ENCODE measurements at regions not wholly inside any gene's neighbourhood (a gene's known extent, or its start where the extent isn't known, plus 50 kb on each side); places are given as distances from the start of the nearest gene placed in this dataset.
"Not testable (repeated sequence)": the region's sequence is repeated elsewhere in the genome, so short reads cannot be mapped to it uniquely, and the experiment has no call there.

DNA sequence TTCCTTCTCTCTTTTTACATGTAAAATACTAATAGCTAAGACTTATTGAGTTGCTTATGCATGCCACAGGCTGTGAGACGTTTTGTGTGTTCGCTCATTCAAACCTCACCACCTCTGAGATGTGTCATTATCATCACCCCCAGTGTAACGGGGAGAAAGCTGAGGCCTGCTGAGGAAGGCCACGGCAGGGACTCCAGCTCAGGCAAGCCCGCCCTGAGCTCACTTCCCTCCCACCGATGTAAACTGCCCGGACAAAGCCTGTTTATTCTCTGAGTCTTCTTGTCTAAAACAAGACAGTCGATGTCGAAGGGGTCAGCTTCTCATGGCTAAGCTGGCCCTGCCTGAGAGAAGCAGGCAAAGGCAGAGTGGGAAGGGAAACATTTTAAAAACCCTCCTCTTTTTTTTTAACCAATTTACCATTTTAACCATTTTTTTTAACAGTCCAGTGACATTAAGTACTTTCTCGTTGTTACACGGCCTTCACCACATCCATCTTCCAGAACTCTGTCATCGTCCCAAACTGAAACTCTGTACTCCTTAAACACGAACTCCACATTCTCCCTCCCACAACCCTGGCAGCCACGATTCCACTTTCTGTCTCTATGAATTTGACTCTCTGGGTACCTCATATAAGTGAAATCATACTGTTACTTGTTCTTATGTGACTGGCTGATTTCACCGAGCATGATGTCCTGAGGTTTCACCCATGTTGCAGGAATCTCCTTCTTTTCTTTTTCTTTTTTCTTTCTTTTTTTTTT, 204.8 kb upstream of the GALNT2 start:
- Histone ChIP-seq H3K9me3 (no peaks in the 10 kb centered on the region), H3K4me3 (no peak overlapping the region), H3K4me1 (peaks cover 43% of the 10 kb centered on the region in 2 donors), H3K27ac (peak overlapping the region; percentile 86 to 96 (median 93)), H3K36me3 (no peaks in the 10 kb centered on the region), H3K27me3 (no peaks in the 10 kb centered on the region)
- in situ Hi-C loops (cut with MboI; ENCODE audit: low sequenced_read_pairs in 4 of 4) (no loop called here), intact Hi-C loops (cut with DNase I; ENCODE audit: low total_unique reads) (loop anchor here (2.0 to 5.0 kb wide), 2 partner anchors 17 to 205 kb away; partner anchors contain the start of gene GALNT2)
- DNase-seq (no peak), ATAC-seq (no peak)
- TF ChIP-seq, protein P1, sequence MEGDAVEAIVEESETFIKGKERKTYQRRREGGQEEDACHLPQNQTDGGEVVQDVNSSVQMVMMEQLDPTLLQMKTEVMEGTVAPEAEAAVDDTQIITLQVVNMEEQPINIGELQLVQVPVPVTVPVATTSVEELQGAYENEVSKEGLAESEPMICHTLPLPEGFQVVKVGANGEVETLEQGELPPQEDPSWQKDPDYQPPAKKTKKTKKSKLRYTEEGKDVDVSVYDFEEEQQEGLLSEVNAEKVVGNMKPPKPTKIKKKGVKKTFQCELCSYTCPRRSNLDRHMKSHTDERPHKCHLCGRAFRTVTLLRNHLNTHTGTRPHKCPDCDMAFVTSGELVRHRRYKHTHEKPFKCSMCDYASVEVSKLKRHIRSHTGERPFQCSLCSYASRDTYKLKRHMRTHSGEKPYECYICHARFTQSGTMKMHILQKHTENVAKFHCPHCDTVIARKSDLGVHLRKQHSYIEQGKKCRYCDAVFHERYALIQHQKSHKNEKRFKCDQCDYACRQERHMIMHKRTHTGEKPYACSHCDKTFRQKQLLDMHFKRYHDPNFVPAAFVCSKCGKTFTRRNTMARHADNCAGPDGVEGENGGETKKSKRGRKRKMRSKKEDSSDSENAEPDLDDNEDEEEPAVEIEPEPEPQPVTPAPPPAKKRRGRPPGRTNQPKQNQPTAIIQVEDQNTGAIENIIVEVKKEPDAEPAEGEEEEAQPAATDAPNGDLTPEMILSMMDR (IDR thresholded peaks at IDR 0.05 in 4 of 5, conservative IDR thresholded peaks at IDR 0.05 in 1 of 5): no peak
- no peak for TF ChIP-seq POLR2A (IDR thresholded peaks at IDR 0.05)

DNA sequence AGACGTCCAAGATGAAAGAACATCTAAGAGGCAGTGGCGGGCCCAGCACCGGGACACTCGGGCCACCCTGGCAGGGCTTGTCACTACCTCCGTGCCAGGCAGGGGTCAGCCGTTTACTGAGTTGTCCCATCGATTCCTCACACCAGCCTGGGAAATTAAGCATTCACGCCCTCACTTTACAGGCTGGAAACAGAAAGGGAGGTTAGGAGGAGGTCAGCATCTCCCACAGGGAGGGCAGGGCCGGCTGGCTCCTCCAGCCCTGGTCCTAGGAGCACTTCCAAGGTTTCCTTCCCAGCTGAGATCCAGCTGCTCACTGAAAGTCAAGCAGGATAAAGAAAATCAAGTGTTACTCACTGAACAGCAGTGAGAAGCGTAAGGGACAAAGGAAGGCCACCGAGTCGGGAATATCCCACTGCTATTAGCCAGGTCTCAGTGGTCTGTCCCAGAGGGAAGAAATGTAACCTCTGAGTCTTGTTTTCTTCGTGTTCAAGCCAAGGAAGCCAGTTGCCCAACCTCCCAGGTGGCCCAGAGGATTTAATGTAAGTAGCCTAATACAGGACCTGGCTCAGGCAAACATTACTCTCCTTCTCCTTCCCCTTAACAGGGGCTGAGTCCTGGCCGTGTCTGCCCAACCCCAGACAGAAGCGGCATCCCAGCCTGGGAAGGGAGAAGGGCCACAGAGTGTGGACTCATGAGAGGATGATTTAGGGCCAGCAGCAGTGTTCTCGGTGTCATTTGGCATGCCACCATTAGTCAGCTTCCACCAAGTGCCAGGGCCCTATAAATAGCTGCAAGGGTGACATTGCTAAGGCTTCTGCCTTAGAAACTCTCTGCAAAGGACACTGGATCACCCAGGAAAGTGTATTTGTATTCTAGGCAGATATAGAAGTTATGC, 203.1 kb upstream of the GALNT2 start:
- intact Hi-C loops (cut with DNase I; ENCODE audit: low total_unique reads): loop anchor here (1.0 to 5.0 kb wide), 3 partner anchors 19 to 203 kb away; partner anchors contain the start of gene GALNT2
- H3K4me1 ChIP-seq: peaks cover 43 to 46% of the 10 kb centered on the region in 2 donors

DNA sequence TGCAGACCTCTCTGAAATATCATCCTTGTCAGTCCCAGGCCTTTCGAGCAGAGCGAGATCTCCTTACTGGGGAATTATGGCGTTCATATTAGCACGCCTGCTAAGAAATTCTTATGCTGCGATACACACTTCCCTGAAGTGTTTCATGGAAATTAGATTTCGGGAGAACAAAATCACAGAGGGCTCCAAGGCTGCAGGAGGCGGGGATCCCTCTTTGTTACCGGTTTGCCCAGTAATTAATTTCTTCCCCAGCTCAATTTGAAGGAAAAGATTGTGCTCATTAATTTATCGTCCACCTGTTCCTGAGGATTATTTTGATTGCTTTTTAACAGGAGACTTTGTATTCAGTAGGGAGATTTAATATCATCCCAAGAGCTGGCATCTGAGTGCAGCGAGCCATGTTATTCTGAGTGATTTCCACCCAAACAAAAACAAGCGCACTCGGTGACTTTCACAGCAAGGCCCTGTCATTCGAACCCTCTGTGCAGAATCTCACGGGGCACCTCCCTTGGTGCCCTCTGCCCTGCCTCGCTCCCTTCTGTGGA, 202.3 kb upstream of the GALNT2 start:
- Histone ChIP-seq H3K36me3 (no peaks in the 10 kb centered on the region), H3K4me3 (no peak overlapping the region), H3K27ac (peak overlapping the region; percentile 86 to 96 (median 93)), H3K4me1 (peaks cover 51 to 53% of the 10 kb centered on the region in 2 donors), H3K9me3 (no peaks in the 10 kb centered on the region), H3K27me3 (no peaks in the 10 kb centered on the region)
- DNase-seq (no peak), ATAC-seq (peak; percentile 17 to 43)
- TF ChIP-seq, protein P1 (IDR thresholded peaks at IDR 0.05 in 4 of 5, conservative IDR thresholded peaks at IDR 0.05 in 1 of 5): no peak
- no peak for TF ChIP-seq POLR2A (IDR thresholded peaks at IDR 0.05)
- intact Hi-C loops (cut with DNase I; ENCODE audit: low total_unique reads): loop anchor here (1.0 to 5.0 kb wide), 2 partner anchors 23 to 203 kb away; partner anchors contain the start of gene GALNT2
- in situ Hi-C loops (cut with MboI; ENCODE audit: low sequenced_read_pairs in 4 of 4): no loop called here

More for the DNA sequence above, 203.1 kb upstream of the GALNT2 start:
- Histone ChIP-seq H3K36me3 (no peaks in the 10 kb centered on the region), H3K27ac (peak overlapping the region; percentile 86 to 96 (median 93)), H3K9me3 (no peaks in the 10 kb centered on the region), H3K27me3 (no peaks in the 10 kb centered on the region), H3K4me3 (peak overlapping the region; percentile 3 to 35 (median 20))
- peak; percentile 93 to 96 for ATAC-seq
- TF ChIP-seq POLR2A (IDR thresholded peaks at IDR 0.05): peak; percentile 57 to 64
- TF ChIP-seq, protein P1 (IDR thresholded peaks at IDR 0.05 in 4 of 5, conservative IDR thresholded peaks at IDR 0.05 in 1 of 5): no peak
- DNase-seq: peak; percentile 88 to 93
- in situ Hi-C loops (cut with MboI; ENCODE audit: low sequenced_read_pairs in 4 of 4): no loop called here

DNA sequence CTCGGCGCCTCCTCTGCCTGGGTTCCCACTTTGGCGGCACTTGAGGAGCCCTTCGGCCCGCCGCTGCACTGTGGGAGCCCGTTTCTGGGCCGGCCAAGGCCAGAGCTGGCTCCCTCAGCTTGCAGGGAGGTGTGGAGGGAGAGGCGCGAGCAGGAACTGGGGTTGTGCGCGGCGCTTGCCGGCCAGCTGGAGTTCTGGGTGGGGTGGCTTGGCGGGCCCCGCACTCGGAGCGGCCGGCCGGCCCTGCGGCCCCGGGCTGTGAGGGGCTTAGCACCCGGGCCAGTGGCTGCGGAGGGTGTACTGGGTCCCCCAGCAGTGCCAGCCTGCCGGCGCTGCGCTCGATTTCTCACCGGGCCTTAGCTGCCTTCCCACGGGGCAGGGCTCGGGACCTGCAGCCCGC, 201.7 kb upstream of the GALNT2 start:
- Histone ChIP-seq H3K4me1 (peaks cover 53% of the 10 kb centered on the region in 2 donors), H3K27ac (peak overlapping the region; percentile 86 to 96 (median 93))
- H3K36me3 ChIP-seq; intact Hi-C loops (cut with DNase I; ENCODE audit: low total_unique reads); DNase-seq; H3K9me3 ChIP-seq; in situ Hi-C loops (cut with MboI; ENCODE audit: low sequenced_read_pairs in 4 of 4); H3K27me3 ChIP-seq; ATAC-seq; H3K4me3 ChIP-seq: not testable (repeated sequence)
